CD4-positive, CD25-positive, alpha-beta regulatory T cell (primary cell): ENCODE measurements at regions not wholly inside any gene's neighbourhood (a gene's known extent, or its start where the extent isn't known, plus 50 kb on each side); places are given as distances from the start of the nearest gene placed in this dataset.
A peak's percentile ranks its signal among the peaks of the same experiment; 100 is the strongest.

ENCODE experiments used
- ATAC-seq, 2 donors: fragments of 150-1000 bp; cut with Tn5 transposase; one replicate each; pipeline ENCODE4 v1.10.0; 2021; ENCODE audit warnings: low read depth in 2 of 2, moderate number of reproducible peaks in 2 of 2, moderate library complexity in 1 of 2
- DNase-seq, 3 donors: peaks; one replicate each; pipeline versions ENCODE4 v3.0.0 to v3.0.0-alpha.2; 2012 to 2022; ENCODE audit warnings: mixed read lengths in 1 of 3
- H3K27ac ChIP-seq: one replicate; pipeline ENCODE4 v1.7.0; 2013; ENCODE audit warnings: mild to moderate bottlenecking, low read length; ENCODE audit not compliant: insufficient read depth, poor library complexity, severe bottlenecking
- H3K27me3 ChIP-seq: one replicate; pipeline ENCODE4 v1.7.0; 2013; ENCODE audit warnings: low read length; ENCODE audit not compliant: control insufficient read depth, insufficient read depth
- H3K36me3 ChIP-seq: one replicate; pipeline ENCODE4 v1.7.0; 2013; ENCODE audit warnings: mild to moderate bottlenecking, low read length, moderate library complexity; ENCODE audit not compliant: control insufficient read depth, insufficient read depth
- H3K4me1 ChIP-seq: 2 replicates; pipeline ENCODE4 v1.7.0; 2013; ENCODE audit warnings: mild to moderate bottlenecking, low read length; ENCODE audit not compliant: insufficient read depth, control insufficient read depth, poor library complexity, severe bottlenecking
- H3K4me3 ChIP-seq: one replicate; pipeline ENCODE4 v1.7.0; 2013; ENCODE audit warnings: low read depth, mild to moderate bottlenecking, low read length, moderate library complexity
- H3K9me3 ChIP-seq, 2 experiments: 1 replicate in 1 of 2; 2 replicates in 1 of 2; pipeline ENCODE4 v1.7.0; 2013; ENCODE audit warnings: low read length in 2 of 2, mild to moderate bottlenecking in 1 of 2, moderate library complexity in 1 of 2; ENCODE audit not compliant: control insufficient read depth in 2 of 2
- H3K27ac Mint-ChIP-seq, 3 donors: one replicate each; pipeline ENCODE4 v1.8.0; 2020 to 2022; ENCODE audit warnings: mild to moderate bottlenecking in 3 of 3, mixed read lengths in 3 of 3, moderate library complexity in 2 of 3
- H3K27me3 Mint-ChIP-seq: one replicate; pipeline ENCODE4 v1.8.0; 2022; ENCODE audit warnings: mild to moderate bottlenecking, mixed read lengths
- H3K36me3 Mint-ChIP-seq: one replicate; pipeline ENCODE4 v1.8.0; 2020; ENCODE audit warnings: mixed read lengths
- H3K4me1 Mint-ChIP-seq, 4 donors: one replicate each; pipeline ENCODE4 v1.8.0; 2020 to 2022; ENCODE audit warnings: mixed read lengths in 4 of 4, mild to moderate bottlenecking in 1 of 4
- H3K4me3 Mint-ChIP-seq, 4 donors: one replicate each; pipeline ENCODE4 v1.8.0; 2020 to 2022; ENCODE audit warnings: mild to moderate bottlenecking in 4 of 4, mixed read lengths in 4 of 4, moderate library complexity in 3 of 4
- H3K9me3 Mint-ChIP-seq, 7 donors: one replicate each; pipeline ENCODE4 v1.8.0; 2020 to 2022; ENCODE audit warnings: mixed read lengths in 7 of 7, mild to moderate bottlenecking in 3 of 7, moderate library complexity in 2 of 7

DNA sequence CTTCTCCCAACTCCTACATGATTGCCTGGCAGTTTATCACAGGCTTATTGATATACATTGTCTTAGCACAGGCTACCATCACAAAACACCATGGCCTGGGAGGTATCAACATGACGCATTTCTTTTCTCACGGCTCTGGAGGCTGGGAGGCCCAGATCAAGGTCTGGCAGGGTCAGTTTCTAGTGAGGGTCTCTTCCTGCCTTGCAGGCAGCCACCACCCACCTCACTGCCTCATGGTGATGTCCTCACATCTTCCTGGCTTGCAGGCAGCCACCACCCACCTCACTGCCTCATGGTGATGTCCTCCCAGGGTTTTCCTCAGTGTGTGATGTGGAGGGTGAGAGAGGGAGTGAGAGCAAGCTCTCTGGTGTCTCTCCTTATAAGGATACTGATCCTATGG, 599.3 kb upstream of the MKI67 start:
- Histone ChIP-seq H3K27ac (no peak overlapping the region), H3K9me3 (no peaks in the 10 kb centered on the region), H3K36me3 (no peaks in the 10 kb centered on the region), H3K4me3 (no peak overlapping the region), H3K4me1 (no peaks in the 10 kb centered on the region), H3K27me3 (no peaks in the 10 kb centered on the region)
- ATAC-seq (no peak), DNase-seq (no peak)
- Mint-ChIP-seq H3K9me3 (peaks cover 0 to 1% (median 0%) of the 10 kb centered on the region in 7 donors), H3K4me3 (no peak overlapping the region), H3K27me3 (peaks cover 2% of the 10 kb centered on the region), H3K27ac (no peak overlapping the region), H3K4me1 (peaks cover 0 to 5% (median 1%) of the 10 kb centered on the region in 4 donors), H3K36me3 (no peaks in the 10 kb centered on the region)

DNA sequence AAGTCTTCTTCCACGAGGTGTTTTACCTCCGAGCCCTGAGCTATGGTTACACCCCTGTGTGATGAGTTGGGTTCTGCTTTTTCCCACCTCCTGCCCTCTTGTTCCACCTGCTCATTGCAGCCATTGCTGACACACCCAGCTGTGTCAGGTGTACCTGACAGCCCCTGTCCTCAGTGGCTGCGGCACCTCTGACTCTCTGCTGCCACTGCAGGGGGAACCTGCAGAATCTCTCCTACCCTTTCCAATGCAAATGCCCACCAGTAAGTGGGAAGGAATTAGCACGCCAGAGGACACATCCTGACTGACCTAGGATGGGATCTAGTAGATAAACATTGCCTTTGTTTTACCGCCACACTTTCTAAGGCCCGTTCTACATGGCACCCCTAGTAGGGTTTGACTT, 600.9 kb upstream of the MKI67 start:
- ATAC-seq (no peak), DNase-seq (no peak)
- Mint-ChIP-seq H3K27me3 (peaks cover 4% of the 10 kb centered on the region), H3K27ac (no peak overlapping the region), H3K9me3 (peaks cover 0 to 1% (median 0%) of the 10 kb centered on the region in 7 donors), H3K36me3 (no peaks in the 10 kb centered on the region), H3K4me3 (no peak overlapping the region), H3K4me1 (peaks cover 0 to 5% (median 1%) of the 10 kb centered on the region in 4 donors)
- H3K36me3 ChIP-seq: no peaks in the 10 kb centered on the region
- H3K9me3 ChIP-seq: no peaks in the 10 kb centered on the region
- no peaks in the 10 kb centered on the region for H3K4me1 ChIP-seq
- H3K4me3 ChIP-seq: no peak overlapping the region
- H3K27me3 ChIP-seq: no peaks in the 10 kb centered on the region
- H3K27ac ChIP-seq: no peak overlapping the region

DNA sequence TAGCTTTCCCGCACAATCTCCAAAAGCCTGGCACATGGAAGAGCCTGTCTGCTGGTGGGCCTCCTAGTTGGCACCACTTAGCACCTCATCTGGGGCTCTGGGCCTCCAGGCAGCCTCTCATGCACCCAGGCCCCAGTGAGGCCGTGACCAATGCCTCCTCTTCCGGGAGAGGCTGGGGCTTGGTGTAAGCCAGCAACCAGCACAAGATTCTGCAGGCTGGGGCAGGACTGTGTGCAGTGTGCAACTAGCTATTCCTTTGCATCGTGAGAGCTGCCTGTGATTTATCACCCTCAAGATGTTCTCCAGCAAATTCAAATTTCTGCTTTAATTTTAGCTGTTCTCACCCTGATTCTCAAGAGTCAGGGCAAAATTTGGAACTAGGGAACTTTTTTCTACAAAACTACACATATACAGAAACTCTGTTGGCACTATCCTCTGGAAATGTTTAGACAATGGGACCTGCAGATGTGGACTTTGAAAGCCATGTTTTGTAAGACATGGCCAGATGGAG, 603.7 kb upstream of the MKI67 start:
- H3K4me1 Mint-ChIP-seq: no peaks in the 10 kb centered on the region
- H3K27ac Mint-ChIP-seq: no peak overlapping the region
- no peaks in the 10 kb centered on the region for H3K4me1 ChIP-seq
- no peaks in the 10 kb centered on the region for H3K36me3 Mint-ChIP-seq
- H3K9me3 Mint-ChIP-seq: no peaks in the 10 kb centered on the region
- no peak for ATAC-seq
- H3K4me3 Mint-ChIP-seq: no peak overlapping the region
- H3K9me3 ChIP-seq: no peaks in the 10 kb centered on the region
- H3K27me3 ChIP-seq: no peaks in the 10 kb centered on the region
- peaks cover 4% of the 10 kb centered on the region for H3K27me3 Mint-ChIP-seq
- no peak for DNase-seq
- no peak overlapping the region for H3K27ac ChIP-seq
- H3K36me3 ChIP-seq: no peaks in the 10 kb centered on the region
- no peak overlapping the region for H3K4me3 ChIP-seq

GRCh38 chr10:128730922-128731321, 604.7 kb upstream of the MKI67 start:
- no peaks in the 10 kb centered on the region for H3K9me3 Mint-ChIP-seq
- no peak overlapping the region for H3K27ac ChIP-seq
- H3K27me3 Mint-ChIP-seq: peaks cover 4% of the 10 kb centered on the region
- H3K4me1 Mint-ChIP-seq: no peaks in the 10 kb centered on the region
- H3K4me3 ChIP-seq: no peak overlapping the region
- no peaks in the 10 kb centered on the region for H3K4me1 ChIP-seq
- no peak overlapping the region for H3K4me3 Mint-ChIP-seq
- no peaks in the 10 kb centered on the region for H3K27me3 ChIP-seq
- H3K27ac Mint-ChIP-seq: no peak overlapping the region
- H3K9me3 ChIP-seq: no peaks in the 10 kb centered on the region
- no peak for DNase-seq
- no peaks in the 10 kb centered on the region for H3K36me3 ChIP-seq
- H3K36me3 Mint-ChIP-seq: no peaks in the 10 kb centered on the region
- ATAC-seq: no peak

DNA sequence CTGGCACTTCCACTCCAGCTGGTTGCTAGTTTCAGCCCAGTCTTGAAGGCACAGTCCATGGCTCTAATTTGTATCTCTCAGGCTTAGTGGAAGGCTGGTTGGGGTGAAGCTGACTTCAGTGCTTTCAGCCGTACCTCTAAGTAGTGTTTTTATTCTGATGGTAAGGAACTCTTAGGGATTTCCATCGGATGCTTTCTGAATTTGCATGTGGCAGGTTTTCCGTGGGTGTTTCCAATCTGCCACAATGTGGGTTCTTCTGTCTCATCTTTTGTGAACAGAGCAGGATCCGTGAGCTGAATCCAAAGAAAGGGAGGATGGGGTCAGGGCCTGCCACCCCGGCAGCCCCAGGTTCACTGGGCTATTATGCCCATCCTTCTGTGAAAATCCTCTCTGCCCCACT, 607.9 kb upstream of the MKI67 start:
- no peak overlapping the region for H3K27ac Mint-ChIP-seq
- Histone ChIP-seq H3K36me3 (no peaks in the 10 kb centered on the region), H3K4me1 (no peaks in the 10 kb centered on the region), H3K9me3 (no peaks in the 10 kb centered on the region), H3K4me3 (no peak overlapping the region), H3K27ac (no peak overlapping the region), H3K27me3 (no peaks in the 10 kb centered on the region)
- no peak for DNase-seq
- no peaks in the 10 kb centered on the region for H3K4me1 Mint-ChIP-seq
- no peak for ATAC-seq
- H3K4me3 Mint-ChIP-seq: no peak overlapping the region
- H3K27me3 Mint-ChIP-seq: peaks cover 4% of the 10 kb centered on the region
- H3K36me3 Mint-ChIP-seq: no peaks in the 10 kb centered on the region
- H3K9me3 Mint-ChIP-seq: no peaks in the 10 kb centered on the region

DNA sequence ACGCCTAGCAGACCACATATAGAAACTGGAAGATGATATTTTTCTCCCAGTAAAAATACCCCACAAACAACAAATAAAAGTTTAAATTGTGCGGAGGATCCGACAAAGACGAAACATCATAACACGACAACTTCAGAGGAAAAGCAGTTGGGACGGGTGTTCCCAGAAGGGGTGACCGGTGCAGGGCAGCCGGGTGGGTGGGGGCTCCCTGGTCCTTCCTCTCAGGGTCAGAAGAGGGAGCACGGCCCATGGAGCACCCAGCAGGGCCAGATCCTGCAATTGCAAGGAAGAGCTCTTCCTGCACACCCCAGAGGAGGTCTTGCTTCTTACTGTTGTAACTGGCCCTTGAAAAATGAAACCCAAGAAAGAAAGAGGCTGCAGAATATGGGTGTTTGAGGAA, 608.5 kb upstream of the MKI67 start:
- Mint-ChIP-seq H3K27me3 (peaks cover 4% of the 10 kb centered on the region), H3K27ac (peak overlapping the region in 1 of 3 donors; percentile 14), H3K4me1 (no peaks in the 10 kb centered on the region), H3K36me3 (no peaks in the 10 kb centered on the region), H3K4me3 (no peak overlapping the region), H3K9me3 (no peaks in the 10 kb centered on the region)
- H3K4me1 ChIP-seq: no peaks in the 10 kb centered on the region
- H3K36me3 ChIP-seq: no peaks in the 10 kb centered on the region
- H3K9me3 ChIP-seq: no peaks in the 10 kb centered on the region
- no peak overlapping the region for H3K27ac ChIP-seq
- ATAC-seq (no peak), DNase-seq (no peak)
- H3K4me3 ChIP-seq: no peak overlapping the region
- H3K27me3 ChIP-seq: no peaks in the 10 kb centered on the region

DNA sequence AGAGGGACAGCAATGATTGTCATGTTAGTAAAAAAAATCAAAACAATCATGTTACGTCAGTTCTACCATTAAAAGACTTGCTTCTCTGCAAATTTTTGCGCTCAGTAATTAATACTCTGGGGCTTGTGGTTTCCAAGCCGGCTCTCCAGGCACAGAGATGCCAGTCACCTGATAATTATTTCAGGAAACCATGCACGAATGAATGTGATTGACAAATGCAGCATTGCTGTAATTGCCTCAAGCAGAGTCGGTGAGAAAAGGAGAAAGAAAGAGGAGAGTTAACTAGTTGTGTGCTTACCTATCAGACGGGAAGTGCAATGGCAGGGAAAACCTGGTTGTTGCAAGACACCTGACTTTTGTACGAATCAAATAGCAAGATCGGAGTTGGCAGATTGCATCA, 609.8 kb upstream of the MKI67 start:
- H3K4me1 Mint-ChIP-seq: no peaks in the 10 kb centered on the region

DNA sequence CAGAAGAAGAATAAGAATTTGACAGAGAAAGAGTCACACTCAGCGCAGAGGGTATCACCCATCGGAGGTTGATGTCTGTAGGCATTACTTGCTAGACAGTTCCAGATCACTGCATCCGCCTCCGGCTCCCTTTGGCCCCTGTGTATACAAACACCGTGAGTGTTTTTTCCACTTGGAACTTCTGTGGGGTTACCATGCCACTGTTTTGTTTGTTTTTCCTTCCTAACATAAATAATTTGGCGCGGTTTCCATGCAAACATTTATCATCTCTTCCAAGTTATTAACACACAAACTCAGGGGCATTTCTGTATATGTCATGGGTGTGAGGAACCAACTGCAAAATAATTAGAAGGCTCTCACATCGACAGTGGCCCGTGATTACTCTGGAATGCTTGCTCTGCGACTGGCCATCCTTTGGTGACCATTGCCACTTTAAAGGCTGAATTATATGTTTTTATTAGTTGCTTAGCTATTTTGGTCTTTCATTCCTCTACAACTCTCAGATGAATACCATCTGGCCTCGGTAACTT, 612.2 kb upstream of the MKI67 start:
- H3K27me3 ChIP-seq: no peaks in the 10 kb centered on the region
- H3K36me3 ChIP-seq: no peaks in the 10 kb centered on the region
- peaks cover 6% of the 10 kb centered on the region for H3K27me3 Mint-ChIP-seq
- ATAC-seq: no peak
- DNase-seq: no peak
- H3K9me3 ChIP-seq: no peaks in the 10 kb centered on the region
- H3K9me3 Mint-ChIP-seq: peaks cover 0 to 1% (median 0%) of the 10 kb centered on the region in 7 donors
- no peaks in the 10 kb centered on the region for H3K4me1 ChIP-seq
- no peak overlapping the region for H3K27ac Mint-ChIP-seq
- no peak overlapping the region for H3K27ac ChIP-seq
- H3K36me3 Mint-ChIP-seq: no peaks in the 10 kb centered on the region
- no peaks in the 10 kb centered on the region for H3K4me1 Mint-ChIP-seq
- H3K4me3 ChIP-seq: no peak overlapping the region
- H3K4me3 Mint-ChIP-seq: no peak overlapping the region

More for the DNA sequence above, 609.8 kb upstream of the MKI67 start:
- Mint-ChIP-seq H3K27me3 (peaks cover 4% of the 10 kb centered on the region), H3K36me3 (no peaks in the 10 kb centered on the region), H3K4me3 (no peak overlapping the region), H3K27ac (no peak overlapping the region), H3K9me3 (no peaks in the 10 kb centered on the region)
- Histone ChIP-seq H3K4me3 (no peak overlapping the region), H3K27me3 (no peaks in the 10 kb centered on the region), H3K9me3 (no peaks in the 10 kb centered on the region), H3K4me1 (no peaks in the 10 kb centered on the region), H3K36me3 (no peaks in the 10 kb centered on the region), H3K27ac (no peak overlapping the region)
- ATAC-seq (no peak), DNase-seq (no peak)
